SHP77 (cell line): ENCODE measurements at regions not wholly inside any gene's neighbourhood (a gene's known extent, or its start where the extent isn't known, plus 50 kb on each side); places are given as distances from the start of the nearest gene placed in this dataset.

Experiments used
- DNase-seq, 2 experiments: peaks; one replicate each; lab custom pipeline; 2025; lab: John Stamatoyannopoulos, UW

DNA sequence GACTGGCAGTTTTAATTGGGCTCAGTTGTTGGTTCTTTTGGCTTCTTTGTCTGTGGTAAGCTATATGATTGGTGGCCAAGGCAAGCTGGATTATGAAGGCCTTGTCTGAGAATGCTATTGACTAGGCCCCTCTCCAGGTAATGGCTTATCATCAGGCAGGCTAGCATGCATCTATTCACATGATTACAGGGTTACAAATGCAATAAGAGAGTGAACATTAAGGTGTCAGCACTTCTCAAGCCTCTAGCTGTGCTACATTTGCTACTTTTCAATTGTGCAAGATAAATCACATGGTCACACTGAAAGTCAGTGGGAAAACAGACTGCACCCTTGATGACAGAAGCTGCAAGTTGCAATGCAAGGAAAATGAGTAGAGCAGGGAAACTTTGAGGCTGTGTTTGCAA is 550.9 kb upstream of the TMPRSS15 start:
- DNase-seq: no peak

DNA sequence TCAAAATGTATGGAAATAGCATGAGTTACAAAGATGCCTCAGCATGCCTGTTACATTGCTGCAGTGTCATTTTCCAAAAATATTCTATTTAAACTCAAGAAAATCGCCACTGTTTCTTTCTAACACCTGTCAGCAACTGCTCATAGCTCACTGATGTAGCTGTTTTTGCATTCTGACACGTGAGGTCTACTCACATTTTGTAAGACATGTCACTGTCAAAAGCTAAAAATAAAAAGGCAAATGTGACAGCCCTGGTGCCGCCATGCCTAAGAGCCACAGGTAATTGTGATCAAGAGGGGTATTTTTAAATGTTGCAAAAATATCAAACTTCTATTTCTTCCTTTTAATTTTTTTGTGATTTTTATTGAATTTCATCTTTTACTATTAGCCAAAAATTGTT is 556.2 kb upstream of the TMPRSS15 start:
- no peak for DNase-seq

DNA sequence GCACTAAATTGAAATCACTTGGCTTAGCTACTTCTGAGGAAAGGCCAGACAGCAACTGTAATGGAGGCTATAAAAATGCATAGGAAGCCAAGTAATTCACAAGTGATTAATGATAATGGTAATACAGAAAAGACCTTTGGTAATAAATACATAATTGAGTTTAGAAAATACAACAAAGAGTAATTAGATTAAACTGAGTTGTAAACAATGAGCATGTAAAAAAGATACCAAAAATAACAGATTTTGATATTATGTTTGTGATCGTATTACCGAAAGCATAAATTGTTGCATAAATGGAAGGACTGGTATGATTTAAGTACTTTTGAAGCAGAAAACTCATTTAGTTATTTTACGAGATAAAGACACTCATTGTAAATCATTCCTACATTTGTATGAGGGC is 556.7 kb upstream of the TMPRSS15 start:
- no peak for DNase-seq

DNA sequence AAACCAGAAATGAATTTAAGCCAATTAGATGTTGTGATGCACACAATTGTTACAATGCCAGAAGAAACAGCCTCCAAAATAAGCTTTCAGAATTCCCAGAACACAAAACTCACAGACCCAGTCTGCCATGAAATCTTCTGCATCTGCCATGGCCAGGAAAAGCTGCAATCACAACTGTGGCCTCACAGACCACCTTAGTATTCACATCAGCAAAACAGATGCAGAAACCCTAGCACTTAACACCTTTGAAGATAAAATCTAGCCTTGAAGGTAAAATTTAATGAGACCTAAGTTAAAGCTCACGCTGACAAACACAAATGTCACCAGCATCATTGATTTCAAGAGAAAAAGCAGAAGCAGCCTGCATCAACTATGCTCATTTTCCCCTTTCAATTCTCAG is 566.8 kb upstream of the TMPRSS15 start:
- no peak for DNase-seq

DNA sequence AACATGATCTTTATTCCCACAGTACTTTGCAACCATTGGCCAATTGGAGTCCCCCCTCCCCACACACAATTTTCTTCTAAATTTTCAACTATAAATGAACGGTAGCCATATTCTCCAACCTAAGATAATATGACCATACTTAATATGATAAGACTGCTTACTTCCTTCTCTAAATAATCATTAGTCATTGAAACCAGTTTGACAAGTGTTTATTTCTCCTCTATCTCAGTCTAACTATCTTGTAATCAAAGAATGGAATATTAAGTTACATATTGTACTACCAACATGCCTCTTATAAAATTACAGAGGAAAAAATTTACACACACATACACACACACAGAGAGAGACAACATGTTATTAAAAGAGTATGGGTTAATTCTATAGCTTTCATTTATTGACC is 567.4 kb upstream of the TMPRSS15 start:
- DNase-seq: no peak

DNA sequence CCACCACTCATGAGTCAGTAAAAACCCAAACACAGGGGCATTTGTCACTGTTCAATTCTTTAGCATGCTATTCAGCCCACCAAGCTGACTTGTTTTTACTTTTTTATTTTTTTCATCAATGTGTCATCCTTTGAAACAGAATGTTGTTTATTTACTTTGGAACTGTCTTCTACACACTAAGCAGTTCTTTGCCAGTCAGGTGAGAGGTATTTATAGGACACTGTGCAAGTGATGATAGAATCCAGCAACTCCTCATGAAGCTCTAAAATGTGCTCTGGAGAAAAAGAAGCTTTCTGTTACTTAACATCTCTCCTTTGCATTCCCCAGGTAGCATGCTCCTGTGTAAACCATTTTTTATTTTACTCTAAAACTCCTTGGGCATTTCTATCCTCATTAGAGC is 582.0 kb upstream of the TMPRSS15 start:
- no peak for DNase-seq

DNA sequence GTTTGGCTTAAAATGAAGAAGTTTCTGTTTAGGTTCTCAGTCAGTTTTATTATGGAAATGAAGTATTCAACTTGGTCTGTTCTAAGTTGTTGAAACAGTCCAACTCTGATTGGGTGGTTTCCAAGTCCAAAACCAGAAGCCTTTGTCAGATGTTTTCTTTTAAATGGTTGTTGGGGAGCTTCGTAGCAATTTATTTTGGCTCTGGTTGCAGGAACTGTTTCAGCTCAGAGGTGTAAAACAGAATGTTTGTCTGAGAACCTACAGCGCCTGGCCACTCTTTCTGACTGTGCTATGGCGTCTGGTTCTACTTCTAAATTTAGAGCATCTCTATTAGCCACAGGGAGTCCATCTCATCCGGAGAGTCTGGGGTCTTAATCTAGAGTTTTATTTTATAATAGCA is 582.6 kb upstream of the TMPRSS15 start:
- no peak for DNase-seq

DNA sequence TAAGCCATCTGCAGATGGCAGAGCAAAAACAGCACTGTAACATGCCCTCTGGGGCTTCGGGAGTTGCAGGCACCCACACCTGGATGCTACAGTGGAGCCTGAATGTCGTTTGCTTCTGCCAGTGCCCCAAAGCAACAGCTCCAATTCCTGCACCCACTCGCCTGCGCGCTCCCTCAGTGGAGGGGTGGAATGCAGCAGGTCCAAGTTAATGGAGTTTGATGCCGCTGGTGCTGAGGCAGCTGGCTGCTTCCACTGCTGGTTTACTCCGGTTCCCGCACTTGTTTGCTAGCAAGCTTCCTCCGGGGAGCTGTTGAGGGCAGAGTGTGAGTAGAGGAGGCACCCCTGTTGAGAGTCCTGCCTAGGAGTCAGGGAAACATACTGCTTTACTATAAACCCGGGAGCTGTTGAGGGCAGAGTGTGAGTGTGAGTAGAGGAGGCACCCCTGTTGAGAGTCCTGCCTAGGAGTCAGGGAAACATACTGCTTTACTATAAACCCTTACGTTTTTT is 584.0 kb upstream of the TMPRSS15 start:
- DNase-seq: no peak

DNA sequence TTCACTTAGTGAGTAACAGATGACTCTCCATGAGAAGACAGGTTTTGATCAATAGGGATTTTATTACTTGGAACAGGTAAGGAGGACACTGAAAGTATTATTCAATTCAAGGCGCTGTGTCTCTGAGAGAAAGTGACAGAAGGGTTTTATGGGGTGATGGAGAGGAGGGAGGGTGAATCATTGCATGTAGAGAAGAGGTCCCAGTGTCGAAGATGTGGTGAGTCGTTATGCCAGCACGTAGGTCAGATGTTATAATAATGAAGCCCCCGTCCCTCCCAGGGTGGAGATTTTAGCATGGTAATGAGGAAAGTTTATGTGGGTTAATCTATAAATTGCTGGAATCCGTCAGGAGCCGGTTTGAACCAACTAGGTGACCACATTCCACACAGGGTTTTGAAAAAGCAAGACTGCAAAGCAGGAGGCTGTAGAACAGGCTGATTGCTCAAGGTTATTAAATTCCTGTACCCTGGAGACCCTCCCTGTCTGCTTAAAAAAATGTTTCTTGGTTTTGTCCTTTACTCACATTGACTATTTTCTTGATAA is 586.4 kb upstream of the TMPRSS15 start:
- no peak for DNase-seq

DNA sequence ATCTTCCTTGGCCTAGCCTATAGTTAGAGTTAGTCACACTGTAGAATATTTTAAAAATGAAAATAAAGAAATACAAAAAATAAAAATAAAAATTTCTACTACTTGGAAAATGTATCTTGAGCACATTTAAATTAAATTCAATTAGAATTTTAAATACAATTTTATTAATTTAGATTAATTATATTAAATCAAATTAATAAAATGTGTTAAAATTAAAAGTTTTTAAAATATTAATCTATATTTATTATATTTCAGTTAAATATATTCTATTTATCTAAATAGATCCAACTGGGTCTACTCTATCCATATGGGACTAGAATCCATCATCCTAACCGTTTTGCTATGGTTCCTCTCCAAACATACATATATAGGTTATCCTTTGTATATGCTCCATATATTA is 588.3 kb upstream of the TMPRSS15 start:
- DNase-seq: no peak

DNA sequence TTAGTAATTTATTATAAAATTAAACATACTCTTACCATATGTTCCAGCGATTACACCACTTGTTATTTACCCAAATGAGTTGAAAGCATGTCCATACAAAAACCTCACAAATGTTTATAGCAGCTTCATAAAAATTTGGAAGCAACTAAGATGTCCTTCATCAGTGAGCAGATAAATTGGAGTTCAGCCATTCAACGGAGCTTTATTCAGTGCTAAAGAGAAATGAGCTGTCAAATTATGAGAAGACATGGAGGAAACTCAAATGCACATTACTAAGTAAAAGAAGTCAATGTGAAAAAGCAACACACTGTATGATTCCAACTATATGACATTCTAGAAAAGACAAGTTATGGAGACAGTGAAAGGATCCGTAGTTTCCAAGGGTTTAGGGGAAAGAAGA is 606.7 kb upstream of the TMPRSS15 start:
- no peak for DNase-seq

DNA sequence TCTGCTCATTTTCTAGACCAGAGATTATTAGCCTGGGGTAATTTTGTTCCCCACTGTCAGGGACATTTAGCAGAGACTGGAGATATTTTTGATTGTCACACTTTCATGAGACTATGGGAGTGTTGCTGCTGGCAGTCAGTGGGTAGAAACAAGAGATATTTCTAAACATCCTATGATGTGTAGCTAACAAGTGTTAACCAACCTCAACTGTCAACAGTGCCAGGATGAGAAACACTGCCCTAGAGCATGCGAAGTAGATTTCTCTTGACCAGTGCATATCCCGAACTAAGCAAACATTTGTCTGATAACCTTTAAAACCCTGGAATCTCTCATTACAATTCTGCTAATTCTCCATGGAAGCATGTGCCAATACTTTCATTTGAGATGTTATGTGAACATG is 607.4 kb upstream of the TMPRSS15 start:
- DNase-seq: no peak

DNA sequence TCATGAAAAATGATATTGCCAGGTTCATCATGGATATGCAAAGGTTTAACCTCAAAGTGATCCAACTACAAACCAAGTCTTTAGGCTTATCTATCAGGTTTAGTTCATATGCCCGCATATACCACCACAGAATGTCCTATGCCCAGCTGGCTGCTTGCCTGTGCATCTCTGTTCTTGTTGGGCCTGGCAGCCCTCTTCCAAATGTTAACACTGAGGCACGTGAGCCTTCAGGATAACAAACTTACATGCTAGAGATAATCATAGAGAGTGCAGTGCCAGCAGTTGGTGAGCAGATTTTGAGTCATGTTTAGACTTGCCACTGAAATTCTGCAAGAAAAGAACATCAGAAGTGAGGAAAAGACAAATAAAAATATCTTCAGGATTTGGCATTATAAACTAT is 607.9 kb upstream of the TMPRSS15 start:
- no peak for DNase-seq

DNA sequence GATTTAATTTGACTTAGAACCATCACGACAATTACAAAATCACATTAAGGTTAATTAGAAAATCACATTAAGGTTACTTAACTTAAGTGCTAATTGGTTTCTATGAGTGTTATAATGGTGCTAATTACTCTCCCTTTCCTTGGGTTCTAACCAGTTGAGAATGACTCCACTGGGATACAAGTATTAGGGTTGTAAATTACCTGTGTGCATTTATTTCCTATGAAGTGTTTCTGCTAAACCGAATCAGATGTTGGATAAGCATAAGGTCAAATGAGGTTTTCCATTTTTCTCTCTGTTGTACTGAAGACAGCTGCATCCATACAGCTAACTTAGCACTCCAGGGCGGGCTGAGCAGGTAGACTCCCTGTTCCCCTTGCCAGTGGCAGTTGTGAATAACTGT is 610.3 kb upstream of the TMPRSS15 start:
- DNase-seq: no peak

DNA sequence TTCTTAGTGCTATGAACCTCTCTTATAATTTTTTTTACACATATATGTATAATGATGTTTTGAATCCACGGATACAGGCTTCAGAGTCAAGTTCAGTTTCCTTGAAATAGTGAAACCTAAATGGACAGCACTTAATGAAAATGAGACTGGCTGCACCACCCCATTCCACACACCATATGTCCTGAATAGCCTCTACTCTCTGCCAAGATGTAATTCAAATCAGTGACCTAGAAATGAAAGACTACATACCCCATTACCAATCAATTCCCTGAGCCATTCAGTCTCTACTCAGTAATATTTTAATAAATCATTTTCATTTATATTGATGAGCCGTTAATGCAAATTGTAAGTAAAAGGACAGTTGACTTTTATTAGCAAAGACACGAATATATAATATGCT is 614.9 kb upstream of the TMPRSS15 start:
- DNase-seq: no peak

DNA sequence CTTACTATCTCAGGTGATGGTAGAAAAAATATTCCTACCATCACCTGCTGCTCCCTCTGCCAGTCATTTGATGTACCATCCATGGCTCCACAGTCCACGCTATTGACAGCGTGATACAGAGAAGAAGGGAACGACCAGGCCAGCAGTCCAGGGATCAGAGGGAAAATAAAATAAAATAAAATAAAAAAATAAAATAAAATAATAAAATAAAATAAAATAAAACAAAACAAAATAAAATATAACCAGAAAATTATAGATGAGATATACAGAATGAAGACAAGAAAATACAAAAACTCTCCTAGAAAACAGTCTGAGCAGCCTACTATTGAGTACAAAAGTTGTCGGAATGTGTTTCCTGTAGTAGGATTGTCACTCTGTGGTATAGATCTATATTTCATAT is 619.4 kb upstream of the TMPRSS15 start:
- no peak for DNase-seq

DNA sequence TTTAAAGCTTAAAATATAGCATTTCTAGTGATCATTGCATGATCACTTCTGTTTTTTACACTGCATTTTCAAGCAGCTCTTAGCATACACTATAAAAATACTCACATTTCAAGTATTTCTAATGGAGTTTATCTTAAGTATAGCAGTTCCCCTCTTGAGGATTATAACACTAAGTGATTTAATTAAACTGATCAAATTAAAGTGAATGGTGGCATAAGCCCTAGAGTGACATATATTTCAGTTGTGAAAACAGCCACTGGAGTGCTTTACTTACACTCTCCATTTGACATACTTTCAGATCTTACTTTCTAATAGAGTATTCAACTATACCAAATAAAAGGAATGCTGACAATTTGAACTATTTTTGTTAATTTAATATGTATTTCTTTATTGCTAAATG is 623.3 kb upstream of the TMPRSS15 start:
- no peak for DNase-seq

DNA sequence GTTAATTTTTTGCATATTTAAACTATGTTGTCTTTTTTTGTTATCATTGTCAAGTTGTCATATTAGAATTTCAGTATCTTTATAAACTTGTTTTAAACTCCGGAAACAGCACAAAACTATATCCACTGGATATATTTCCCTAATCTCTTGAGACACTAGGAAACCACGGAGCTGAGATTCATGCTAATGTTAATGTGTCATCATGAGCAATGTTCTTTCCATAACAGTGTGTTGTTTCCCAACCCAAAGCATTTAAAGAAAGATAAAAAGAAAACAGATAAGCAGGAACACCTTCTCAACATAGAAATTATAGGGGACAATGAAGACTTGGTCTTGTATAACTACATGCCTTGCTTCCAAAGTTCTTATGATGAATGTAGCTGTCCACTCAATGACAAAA is 626.2 kb upstream of the TMPRSS15 start:
- no peak for DNase-seq

DNA sequence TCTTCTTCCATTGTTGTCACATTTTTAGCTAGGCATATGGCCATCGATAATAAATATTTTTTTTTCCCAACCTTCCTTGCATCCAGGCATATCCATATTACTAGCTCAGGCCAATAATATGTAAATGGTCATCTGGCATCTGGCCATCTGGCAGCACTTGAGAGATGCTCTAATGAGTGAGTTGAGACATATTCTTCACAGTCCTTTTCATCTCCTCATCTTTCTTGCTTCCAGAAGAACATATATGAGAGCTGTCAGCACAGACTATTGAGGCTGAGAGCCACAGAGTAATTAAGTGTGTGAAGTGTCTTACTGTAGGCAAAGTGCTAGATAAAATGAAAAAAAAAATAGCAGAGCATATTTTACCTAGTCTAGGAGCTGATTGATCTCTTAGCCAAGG is 628.4 kb upstream of the TMPRSS15 start:
- DNase-seq: no peak

DNA sequence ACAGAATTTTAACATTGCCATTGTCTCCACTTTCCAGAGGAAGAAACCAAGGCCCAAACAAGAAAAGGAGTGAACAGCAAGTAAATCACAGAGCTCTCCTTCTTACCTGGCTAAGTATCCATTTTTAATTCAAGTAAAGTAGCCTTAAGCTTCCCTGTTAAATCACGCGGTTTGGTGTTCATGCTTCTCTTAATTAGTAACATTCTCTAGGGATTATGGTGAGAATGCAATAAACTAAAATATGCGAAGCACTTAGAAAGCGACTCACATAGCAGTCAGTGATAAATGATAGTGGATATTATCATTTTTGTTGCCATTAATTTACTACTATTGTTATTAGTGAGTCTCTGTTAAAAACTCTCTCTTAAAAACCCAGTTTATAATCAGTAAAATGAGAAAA is 630.5 kb upstream of the TMPRSS15 start:
- no peak for DNase-seq

DNA sequence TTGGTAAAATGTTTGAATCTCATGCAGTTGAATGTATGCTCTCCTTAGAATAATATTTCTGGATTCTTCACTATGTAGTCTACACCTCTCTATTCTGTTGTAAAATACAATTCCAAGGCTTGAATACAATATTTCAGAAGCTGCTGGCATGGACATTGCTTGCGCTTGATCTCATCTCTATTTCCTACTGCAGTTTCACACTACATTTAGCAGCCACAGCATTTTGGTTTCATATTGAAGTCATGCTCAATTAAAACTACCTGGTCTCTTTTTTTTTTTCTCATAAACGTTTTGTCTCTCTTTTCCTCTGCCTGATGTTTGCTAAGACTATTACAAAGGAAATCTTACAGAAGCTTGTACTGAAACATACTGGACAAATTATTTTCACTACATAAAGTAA is 631.0 kb upstream of the TMPRSS15 start:
- DNase-seq: no peak

DNA sequence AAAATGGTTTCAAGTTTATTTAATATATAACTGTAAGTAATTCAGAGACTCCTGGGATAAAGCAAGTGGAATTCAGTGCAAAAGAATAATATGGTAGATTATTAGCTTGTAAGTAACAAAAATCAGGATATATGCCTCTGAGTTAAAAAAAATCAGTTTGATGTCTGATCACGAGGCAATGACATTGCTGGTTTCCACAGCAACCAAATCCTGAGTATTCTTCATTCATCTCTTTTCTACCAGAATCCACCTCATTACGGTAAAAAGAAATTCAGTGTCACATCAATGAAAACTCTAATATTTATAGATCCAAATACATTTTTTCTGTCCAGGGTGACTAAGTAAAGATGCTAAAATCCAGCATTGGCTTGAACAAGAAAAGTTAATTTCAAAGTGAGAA is 642.3 kb upstream of the TMPRSS15 start:
- no peak for DNase-seq

DNA sequence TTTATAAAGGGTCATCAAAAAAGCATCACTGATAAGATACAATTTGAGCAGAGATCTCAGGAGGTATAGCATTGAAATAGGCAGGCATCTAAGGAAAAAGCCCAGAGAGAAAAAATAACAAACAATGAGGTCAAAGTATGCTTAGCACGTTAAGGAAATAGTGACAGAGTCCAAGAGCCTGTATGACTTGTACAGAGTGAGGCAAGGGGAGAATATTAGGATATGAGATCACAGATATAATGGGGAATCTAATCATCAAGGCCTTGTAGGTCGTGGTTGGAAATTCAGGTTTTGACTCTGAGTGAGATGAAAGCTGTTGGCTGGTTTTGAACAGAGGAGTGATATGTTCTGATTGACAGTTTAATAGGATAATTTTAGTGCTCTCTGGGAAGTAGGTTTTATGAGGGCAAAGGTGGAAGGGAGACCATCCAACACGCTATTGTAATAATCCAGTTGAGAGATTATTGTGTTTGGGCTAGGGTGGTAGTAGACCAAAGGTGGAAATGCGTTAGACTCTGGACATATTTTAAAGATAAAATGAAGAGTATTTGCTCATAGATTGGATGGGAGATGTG is 644.6 kb upstream of the TMPRSS15 start:
- DNase-seq: no peak

DNA sequence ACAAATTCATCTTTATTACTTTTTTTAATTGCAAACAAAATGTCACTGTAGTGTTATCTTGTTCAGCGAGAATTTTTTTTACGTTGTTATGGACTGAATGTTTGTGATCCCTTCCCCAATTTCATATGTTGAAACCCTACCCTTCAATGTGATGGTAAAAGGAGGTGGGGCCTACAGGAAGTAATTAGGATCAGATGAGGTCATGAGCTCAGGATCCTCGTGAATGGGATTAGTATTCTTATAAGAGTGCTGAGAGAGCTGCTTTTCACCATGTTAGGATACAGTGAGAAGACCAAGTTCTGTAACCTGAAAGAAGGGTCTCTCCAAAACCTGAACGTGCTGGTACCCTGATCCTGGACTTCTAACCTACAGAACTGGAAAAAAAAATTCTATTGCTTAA is 646.0 kb upstream of the TMPRSS15 start:
- no peak for DNase-seq

DNA sequence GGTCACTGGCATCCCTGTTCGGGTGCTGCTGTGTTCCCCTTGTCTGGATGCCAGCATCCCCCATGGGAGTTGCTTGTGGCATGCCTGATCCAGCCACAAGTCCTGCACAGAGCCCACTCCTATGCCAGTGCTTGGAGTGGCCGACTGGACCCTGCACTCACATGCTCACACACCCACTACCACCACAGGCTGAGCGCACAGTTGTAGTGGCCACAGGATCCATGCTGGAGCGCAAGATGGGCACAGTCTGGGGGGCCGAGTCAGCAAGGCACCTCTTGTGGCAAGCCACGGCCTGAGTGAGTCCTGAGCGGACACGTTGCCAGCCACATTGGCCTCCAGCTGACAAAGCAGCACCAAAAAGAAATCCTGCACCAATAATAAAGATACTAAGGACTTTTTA is 661.6 kb upstream of the TMPRSS15 start:
- DNase-seq: no peak
